ENCODE measurements at regions not wholly inside any gene's neighbourhood (a gene's known extent, or its start where the extent isn't known, plus 50 kb on each side); places are given as distances from the start of the nearest gene placed in this dataset.

GRCh38 chr2:181252262-181253148 lies 204.7 kb upstream of the ITGA4 start:
- no peak for DNase-seq

DNA sequence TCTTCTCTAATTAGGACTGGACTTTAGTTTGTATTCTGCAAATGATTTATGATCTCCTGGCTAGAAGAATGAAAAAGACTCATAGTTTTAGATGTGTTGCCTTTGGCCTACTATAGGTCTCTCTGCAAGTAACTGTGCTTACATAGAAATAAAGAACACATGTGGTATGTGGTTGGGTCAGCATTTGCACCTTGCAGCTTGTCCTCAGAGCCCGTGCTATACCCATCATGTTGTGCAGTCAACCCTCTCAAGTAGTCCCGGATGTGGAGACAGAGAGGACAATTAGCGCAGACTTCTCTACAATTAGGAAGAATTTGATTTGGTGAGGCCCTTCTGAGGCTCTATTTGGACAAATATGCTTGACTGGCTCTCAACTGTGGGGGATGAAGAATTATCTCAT lies 203.7 kb upstream of the ITGA4 start:
- no peak for DNase-seq

GRCh38 chr2:181255651-181256050 lies 201.5 kb upstream of the ITGA4 start:
- no peak for DNase-seq

GRCh38 chr2:181258720-181259119 lies 198.5 kb upstream of the ITGA4 start:
- peak; percentile 87 for DNase-seq

- no peak for DNase-seq
Measured at GRCh38 chr2:181262782-181263181, 194.4 kb upstream of the ITGA4 start.

- DNase-seq, result no peak
Measured at GRCh38 chr2:181264001-181264400, 193.2 kb upstream of the ITGA4 start.

- peak; percentile 23 for DNase-seq
Measured at GRCh38 chr2:181264441-181264840, 192.7 kb upstream of the ITGA4 start.

- no peak for DNase-seq
Measured at GRCh38 chr2:181266614-181267013, 190.6 kb upstream of the ITGA4 start.

DNA sequence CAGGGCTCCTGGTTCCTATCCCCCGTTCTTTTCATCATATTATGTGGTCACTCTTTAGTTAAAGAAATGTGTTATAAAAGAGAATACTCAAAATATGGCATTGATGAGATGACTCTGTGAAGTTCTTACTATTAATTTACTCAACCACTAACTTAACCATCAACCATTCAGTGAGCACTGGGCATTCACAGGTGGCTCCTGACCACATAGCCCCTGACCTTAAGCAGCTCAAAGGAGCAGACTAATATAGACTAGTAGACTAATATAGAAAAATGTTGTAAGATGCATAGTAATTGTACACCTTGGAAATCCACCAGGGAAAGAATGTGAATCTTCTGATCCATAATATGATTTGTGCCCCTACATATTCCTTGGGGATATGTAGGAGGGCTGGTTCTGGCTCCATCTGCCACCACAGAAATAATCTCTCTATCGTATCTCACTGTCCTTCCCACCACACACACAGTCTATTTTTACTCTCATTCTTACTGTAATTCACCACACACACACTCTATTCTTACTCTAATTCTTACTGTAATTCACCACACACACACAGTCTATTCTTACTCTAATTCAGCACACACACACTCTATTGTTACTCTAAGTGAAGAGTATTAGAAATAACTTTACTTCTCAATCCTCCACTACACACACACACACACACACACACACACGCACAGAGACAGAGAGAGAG lies 188.9 kb upstream of the ITGA4 start:
- DNase-seq, result no peak

DNA sequence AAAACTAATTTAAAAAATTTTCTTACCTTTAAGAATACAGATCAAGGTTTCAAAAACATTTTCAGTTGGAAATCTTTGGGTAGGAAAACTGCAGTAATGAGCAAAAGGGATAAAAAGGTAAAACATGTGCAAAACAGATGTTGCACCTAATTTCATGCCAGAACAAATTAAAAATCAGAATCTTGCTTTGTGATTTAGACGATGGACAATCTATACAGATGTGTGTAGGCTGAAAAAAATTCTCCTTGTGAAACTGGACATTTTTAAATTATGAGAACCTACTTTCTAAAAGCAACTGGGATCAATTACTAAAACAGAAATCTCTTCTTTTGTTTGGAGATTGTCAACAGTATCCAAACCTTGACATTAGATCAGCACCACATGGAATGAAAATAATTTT lies 183.2 kb upstream of the ITGA4 start:
- DNase-seq, result no peak

GRCh38 chr2:181275643-181276070 lies 181.5 kb upstream of the ITGA4 start:
- no peak for DNase-seq

DNA sequence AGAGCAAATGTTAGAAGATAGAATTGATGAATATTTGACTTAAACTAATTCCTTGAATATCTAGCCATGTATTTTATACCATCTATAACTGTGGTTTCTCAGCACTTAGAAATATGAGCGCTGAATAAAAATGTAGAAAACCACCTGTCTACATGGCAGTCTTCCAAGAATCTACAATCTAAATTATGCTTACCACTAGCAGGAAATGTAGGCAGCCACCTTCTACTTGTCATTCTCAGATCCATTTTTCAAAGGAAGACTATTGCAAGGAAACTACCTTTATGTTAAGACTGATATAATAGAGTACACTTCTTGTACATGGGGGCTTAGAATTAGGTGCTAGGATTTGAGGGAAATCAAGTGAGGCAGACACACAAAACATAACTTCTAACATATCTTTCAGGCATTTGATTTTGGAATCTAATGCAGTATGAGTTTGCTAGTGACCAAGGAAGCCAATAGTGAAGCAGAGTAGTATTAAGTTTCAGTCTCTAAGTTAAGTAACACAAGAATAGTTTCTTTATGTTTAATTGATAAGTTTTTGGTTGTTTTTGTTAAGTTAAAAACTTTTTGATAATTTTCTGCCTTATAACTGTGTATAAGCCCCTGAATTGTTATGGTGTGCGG lies 175.9 kb upstream of the ITGA4 start:
- DNase-seq, result no peak

GRCh38 chr2:181285116-181285515 lies 172.1 kb upstream of the ITGA4 start:
- no peak for DNase-seq

GRCh38 chr2:181289698-181290097 lies 167.5 kb upstream of the ITGA4 start:
- no peak for DNase-seq

DNA sequence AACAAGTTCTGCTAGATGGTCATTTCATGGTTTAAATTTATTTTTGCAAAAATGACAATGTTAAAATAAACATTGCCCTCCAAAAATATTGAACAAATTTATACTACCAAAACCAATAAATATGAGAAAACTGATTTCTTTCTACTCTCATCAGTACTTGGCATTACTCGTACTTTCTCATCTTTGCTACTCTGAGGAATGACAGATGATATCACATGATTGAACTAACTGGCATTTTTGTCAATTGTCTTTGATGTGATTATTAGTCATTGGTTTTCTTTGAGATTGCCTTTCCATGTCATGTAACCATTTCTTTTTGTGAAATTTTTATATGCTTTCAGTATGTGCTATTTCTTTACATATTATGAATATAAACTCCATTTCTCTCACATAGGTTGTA lies 167.0 kb upstream of the ITGA4 start:
- DNase-seq, result no peak

DNA sequence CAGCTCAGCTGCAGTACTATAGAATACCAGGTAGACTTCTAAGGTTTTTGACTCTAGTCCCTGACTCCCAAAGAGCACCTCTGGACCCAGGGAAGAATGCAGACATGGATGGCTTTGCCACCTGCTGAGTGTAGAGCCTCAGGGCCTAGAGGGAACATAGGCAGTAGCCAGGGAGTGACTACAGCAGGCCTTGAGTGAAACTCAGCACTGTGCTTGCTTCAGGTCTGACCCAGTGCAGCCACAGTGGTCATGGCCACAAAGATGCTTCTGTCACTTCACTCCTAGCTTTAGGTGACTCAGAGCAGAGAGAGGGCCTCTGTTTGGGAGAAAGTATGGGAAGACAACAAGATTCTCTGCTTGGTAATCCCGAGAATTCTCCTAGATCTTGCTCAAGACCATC lies 162.2 kb upstream of the ITGA4 start:
- no peak for DNase-seq

- no peak for DNase-seq
Measured at GRCh38 chr2:181300600-181301291, 156.4 kb upstream of the ITGA4 start.

DNA sequence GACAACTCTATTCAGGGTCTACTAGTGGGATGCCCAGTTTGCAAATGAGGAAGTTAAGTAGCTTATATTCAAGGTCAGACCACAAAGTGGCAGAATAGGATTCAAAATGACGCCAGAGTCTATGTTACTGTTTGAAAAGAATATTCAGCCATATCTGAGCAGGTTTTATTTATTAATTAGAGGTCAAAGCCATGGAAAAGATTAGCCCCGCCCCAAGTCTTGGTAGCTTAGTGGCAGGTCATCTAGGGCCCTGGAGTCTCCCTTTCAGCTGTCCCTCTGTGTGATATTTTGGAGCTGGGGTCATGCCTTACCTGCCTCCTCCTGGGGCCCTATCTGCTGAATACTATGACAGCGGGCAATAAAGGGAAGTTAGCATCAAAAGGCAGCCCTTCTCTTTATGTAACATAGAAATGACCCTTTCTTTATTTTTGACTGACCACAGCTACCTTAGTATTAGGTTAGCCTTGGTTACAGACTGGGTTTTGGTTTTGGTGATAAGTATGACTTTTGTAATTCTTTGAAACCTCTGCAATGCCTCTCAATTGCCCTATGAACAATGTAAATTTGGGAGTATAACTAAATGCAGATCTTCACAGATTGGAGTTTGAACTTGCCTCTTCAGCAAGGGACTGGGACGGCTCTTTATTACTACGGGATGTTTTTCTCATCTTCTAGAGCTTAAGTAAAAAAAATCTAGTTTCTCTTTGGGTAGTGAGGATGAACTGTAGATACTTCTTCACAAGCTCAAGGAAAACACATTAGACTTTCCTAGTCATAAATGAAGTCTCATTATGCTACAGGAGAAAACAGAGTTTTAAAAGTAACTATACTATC lies 153.0 kb upstream of the ITGA4 start:
- DNase-seq, result no peak

- no peak for DNase-seq
Measured at GRCh38 chr2:181305301-181306123, 151.7 kb upstream of the ITGA4 start.

GRCh38 chr2:181306785-181307184 lies 150.4 kb upstream of the ITGA4 start:
- DNase-seq, result no peak
